Activated gamma-delta T cell treated with Interleukin-2 at 50 U/mL for 16 hours (primary cell): ENCODE measurements at regions not wholly inside any gene's neighbourhood (a gene's known extent, or its start where the extent isn't known, plus 50 kb on each side); places are given as distances from the start of the nearest gene placed in this dataset.
"Not testable (repeated sequence)": the region's sequence is repeated elsewhere in the genome, so short reads cannot be mapped to it uniquely, and the experiment has no call there.

Experiments
- DNase-seq: peaks from one replicate; pipeline ENCODE4 v3.0.0-alpha.2; 2020

DNA sequence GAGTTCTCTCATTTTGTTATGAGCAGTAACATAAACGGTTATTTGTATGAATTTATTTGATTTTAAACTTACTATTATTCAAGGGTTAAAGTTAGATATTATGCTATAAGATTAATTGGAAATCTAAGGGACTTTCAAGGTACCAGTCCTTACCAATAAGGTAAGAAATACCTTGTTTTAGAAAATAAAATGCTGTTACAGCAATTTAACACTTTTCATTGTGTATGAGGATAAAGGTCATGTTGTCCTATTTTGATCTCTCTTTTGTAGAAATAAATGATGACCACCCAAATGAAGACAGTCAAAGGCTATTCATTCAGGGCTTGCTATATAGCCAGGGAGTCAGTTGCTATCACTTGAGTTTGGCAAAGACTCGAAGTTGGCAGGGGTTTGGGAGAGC, 1185.9 kb upstream of the GOT2 start:
- no peak for DNase-seq

DNA sequence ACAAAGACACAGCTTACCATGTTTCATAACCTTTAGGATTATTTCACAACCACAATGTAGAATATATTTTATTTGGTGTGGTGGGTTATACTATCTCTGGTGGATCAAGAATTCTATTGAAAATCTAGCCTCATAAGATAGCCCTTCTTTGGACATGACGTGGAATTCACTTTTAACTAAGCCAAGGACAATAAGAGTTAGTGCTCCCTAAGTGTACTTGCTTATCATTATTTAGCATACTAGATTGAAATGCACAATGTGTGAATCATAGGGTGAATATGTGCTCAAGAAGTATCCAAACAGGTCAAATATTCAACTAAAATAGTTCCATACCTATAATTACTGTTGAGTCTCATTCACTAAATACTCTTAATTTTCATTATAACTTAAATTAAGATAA, 1179.5 kb upstream of the GOT2 start:
- DNase-seq = no peak

DNA sequence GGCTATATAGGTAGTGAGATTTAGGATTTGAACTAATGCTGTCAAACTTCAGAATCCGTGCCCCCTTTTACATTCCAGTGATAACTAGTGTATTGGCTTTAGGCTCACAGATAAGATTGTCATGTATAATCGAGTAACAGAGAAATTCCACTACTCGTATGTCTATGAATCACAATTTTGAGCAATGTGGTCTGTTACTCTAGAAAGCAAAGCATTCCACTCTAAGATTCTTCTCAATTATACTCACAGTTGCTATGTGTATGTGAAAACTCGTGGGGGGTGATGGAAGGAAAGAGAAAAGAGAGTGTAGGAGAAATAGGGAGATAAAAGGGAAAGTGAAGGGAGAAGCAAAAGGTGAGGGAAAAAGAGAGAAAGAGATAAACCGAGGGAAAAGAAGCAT, 1175.1 kb upstream of the GOT2 start:
- DNase-seq = no peak

DNA sequence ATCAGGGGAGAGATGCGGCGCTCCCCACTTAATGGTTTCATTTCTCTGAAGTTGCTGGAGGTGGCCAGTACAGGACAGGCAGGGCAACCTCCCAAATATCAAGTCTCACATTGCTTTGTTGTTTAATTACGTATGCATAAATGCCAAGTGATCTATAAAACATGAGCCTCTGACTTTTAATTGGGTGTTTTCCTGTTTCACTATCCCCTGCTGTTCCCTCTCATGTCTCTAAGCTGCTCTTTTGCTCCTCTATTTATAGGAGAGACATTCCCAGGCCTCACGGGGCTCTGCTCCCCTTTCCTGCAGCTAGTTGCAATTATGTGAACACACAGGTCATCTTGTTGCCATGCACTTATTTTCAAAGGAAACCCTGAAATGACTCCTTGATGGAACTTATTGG, 1173.5 kb upstream of the GOT2 start:
- DNase-seq = no peak

DNA sequence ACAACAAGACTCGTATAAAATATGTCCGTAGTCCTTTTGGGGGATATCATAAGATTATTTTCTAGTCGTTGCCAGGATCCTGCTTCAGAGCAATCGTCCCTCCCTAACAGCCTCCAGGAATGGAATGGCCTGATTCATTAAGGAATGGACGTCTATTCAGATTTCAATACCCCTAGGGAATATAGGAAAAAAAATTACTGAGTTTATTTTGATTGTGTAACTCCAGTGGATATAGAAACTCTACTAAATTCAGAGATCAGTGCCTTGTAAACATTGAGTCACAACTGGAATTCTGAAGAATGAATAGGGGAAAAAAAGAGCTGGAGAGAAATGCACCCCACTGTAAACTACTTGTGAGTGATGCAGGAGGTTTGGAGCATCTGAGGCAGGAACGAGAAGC, 1171.5 kb upstream of the GOT2 start:
- DNase-seq = no peak

DNA sequence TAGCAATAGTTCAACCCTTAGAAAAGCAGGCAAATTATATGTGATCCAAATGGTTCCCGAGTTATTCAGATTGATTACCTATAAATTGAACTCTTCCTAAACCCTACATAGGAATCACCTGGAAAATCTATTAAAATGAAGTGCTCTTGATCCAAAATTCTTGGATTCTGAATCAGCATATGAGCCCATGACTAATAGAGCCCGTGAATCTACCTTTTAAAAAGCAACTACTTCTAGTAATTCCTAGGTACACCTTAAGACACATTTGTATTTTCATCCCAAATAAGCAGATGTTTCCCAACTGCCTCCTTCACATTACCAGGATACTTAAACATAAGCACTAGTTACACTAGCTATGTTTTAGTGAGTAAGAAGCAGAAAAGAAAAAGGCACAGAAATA, 1171.0 kb upstream of the GOT2 start:
- DNase-seq = no peak

DNA sequence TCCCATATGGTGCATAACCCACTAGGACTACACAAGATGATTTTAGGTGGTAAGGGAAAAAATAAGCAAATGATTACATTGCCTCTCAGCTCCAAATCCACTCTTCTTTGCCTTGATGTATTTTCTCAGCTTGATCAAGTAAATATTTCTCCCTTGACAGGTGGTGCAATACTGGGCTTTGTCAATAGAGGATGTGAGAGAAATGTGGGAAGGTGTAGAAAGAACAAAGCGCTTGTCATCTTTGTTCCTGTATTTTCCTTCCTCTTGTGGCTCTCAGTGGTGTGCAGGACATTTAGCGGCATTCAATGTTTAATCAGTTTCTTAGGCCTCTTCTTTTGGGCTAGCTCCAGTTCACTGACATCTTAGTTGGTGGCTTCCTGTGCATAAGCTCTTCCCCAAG, 1165.8 kb upstream of the GOT2 start:
- no peak for DNase-seq

DNA sequence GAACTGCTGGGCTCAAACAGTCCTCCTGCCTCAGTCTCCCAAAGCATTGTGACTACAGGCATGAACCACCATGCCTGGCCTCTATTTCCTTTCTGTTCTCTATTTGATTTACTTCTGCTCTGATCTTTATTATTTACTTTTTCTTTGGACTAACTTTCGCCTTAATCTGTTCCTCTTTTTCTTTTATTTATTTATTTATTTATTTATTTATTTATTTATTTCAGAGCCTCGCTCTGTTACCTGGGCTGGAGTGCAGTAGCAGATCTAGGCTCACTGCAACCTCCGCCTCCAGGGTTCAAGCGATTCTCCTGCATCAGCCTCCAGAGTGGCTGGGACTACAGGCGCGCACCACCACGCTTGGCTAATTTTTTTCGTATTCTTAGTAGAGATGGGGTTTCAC, 1158.3 kb upstream of the GOT2 start:
- no peak for DNase-seq

DNA sequence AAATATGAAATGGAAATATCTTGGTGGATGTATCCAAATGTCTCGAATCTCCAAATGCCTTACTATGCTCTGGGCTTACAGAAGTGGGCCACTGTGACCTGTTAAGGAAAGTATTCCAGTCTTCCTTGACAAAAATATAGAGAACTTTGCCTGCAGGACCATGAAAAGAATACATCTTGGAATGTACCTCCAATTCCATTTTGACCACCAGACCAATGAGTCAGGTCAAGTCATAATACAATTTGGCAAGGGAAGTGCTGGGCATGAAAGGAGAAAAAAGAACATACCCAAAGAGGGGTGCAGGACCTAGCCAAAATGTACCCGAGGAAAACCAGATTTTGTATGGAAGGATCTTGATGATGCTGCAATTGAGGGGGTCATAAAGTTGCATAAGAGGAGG, 1153.7 kb upstream of the GOT2 start:
- no peak for DNase-seq

DNA sequence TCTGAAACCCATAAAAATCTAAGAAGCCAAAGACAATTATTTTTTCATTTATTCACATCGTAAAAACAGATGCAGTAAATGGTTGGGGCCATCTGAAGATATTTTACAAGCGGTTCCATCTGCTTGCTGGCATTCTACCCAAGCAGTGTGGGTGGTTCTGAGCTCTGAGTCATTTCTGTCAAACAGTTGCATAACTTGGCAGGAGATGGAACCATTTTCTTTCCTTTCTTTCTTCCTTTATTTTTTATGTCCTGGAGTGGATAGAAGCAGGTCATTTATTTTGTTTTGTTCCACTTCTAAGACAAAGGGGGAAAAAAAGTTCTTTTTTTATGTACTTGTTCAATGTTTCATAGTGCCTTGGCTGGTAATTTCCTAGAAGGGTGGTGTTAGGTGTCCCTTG, 1151.9 kb upstream of the GOT2 start:
- no peak for DNase-seq

DNA sequence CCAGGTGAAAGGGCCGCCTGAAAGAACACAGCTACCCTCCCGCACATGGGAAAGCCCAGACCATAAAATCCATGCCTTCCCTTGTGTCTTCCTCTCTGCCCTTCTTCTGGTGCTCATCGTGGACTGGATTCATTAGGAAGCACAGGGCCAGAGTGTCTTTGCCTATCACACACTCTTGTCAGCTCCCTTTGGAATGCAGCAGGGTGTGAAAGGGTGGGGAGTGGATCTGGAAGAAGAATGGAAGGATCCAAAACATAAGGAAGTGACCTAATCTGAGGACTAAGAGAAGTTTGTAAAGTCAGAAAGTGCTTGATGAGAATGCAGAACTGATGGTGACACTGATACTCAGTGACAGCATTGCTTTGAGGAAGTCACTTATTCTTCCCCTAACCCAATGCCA, 1147.3 kb upstream of the GOT2 start:
- no peak for DNase-seq

DNA sequence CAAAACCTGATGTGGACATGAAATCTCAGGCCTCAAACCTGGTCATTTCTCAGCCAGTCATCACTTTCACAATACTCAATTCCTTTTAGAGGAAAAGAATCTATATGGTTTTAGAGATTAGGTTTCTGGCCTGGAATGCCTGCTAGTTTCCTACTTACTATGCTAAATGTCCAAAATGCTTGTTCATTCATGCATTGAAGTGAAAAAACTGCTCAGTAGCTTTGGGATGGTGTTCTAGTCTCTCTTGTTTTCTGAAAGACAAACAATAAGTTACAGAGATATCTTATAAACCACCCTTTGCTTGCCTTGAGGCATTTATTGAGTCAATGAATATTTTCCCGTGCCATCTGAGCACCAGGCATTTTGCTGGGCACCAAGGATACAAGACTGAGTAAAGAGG, 1146.5 kb upstream of the GOT2 start:
- DNase-seq = no peak

DNA sequence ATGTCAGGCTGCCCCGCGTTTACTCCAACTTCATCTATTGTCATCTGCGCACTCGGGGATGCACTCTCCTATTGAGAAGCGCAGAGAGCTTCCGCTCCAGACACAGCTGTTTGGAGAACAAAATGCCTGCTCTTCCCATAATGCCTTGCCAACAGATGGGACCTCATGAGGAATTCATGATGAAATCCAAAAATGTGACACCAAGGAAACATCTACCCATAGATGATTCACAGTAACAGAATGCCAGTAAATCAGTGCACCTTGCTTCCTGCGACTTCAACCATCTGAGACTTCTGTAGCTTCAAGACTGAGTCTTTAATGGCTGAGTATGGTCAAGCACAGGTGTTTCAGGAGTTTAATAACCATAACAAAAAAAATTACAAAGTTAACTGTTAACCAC, 1144.9 kb upstream of the GOT2 start:
- no peak for DNase-seq

DNA sequence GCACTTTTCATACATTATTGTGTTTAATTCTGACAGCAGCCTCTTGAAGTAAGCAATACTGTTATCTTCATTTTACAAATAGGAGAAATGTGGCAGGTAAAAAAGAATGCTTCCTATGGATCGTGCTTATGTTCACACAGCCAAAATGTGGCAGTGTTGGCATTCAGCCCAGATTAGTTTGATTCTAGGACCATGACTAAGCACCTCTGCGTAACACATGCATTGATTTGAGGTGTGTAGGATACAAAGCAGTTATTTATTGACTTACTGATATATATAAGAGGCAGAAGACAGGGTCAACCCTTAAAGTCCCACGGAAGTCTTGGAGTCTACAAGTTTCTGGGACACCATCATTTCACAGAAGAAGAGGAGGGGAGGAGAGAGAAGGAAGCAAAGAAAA, 1144.4 kb upstream of the GOT2 start:
- DNase-seq = no peak

DNA sequence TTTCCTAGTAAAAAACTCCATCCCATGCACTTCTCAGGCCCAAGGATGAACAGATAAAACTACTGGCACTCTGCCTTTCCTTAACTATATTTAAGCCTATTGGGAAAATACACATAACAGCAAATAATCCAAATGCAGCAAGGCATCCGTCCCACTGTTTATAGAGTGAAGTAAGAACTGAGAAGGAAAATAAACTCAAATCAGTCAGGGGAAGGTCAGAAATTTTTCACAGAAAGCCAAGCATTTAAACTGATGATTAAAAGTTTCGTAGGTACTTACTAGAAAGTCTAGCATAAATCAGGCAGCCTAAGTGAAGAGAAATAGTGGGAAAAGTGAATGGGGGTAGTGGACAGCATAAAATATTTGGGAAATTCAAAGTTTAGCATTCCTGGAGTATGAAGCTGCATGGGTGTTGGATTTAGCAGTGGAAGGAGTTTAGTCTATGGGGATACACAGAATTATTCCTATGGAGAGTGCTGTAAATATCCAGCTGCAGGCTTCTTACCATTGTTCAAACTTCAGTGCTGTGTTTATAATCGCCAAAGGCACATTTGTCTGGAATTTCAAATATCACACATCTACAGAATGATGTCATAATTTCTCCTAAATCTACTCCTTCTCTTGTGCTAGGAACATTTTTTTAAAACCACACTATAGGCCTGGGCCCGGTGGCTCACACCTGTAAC, 1131.0 kb upstream of the GOT2 start:
- DNase-seq = no peak

DNA sequence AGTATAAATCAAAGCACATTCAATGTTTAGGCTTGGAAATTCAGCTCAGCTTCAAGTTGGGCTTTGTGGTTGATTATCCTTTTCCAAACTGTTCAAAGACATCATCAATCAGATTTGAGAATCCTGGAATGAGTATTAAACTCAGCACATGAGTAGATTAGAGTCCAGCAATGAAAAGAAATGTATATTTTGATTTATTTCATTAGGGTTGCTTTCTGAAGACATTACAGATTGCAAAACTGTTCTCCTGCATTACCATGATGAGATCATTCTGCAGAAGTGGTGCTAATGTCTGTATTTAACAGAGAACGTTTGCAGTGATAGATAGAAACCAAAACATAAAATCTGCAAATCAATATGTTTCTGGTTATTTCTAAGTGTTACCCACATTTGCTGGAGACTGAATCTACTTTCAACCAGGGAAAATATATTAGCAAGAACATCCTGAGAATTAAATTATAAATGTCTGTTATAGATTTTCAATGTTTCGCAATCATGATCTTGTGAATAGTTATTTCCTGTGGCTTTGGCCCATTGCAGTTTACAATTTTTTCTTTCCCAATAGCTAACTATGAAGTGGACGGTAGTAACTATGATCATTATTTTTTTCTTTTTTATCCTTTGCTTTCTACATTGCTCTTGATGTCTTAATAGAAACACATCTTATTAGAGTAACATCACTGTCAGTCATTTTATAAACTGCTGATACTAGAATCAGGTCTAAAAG, 1125.7 kb upstream of the GOT2 start:
- no peak for DNase-seq

DNA sequence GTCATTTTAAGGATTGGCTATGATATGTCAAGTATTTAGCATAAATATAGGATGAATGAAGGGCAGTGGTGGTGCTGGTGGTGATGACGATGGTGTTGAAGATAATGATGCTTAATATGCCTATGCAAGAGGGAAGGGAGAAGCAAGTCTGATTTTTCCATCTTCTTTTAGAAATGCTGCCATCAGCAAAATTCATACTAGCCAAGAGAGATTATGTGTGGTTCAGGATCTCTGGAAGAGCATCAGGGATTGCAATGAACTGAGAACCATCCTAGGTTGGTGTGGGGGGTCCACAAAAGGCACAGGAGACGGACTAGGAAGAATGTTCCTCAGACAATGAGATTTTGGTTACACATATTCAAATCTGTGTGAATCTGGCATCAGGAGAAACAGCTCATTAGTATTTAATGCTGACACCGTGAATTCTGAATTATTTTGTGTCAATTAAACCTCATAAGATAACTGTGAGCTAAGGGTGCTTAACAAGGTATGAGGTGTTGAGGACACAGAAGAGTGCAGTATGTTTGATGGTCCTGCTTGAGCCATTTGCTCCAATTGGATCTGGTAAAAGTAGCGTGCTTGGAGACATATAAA, 1120.8 kb upstream of the GOT2 start:
- DNase-seq = no peak

DNA sequence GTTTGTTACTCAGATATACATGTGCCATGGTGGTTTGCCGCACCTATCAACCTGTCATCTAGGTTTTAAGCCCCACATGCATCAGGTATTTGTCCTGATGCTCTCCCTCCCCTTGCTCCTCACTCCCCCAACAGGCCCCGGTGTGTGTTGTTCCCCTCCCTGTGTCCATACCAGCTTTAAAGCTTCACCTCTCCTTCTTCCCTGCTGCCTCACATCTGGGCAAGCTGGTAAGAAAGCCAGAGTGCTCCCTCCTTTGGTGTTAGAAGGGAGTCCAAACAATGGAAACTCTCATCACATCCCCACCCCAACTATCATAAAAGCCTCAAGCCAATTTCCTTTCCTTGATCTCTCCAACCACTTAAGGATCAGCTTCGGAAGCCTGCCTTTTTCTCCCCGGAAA, 1115.6 kb upstream of the GOT2 start:
- no peak for DNase-seq

DNA sequence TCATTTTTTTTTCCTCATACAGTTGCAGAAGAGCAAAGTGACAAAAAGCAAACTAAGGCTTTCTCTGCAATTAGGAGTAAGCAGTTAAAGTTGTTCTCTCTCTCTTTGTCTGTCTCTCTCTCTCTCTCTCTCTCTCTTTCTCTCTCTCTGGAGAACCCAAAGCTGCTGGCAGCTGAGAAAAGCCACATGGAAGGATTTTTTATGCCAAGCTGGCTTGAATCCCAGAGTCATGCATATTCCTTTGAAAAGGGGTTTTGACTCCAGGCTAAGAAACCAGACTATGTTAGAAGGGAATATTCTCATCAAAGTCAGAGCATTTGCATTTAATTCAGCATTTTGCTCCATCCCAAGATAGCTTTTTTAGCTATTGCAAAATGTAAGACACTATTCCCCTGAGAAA, 1114.2 kb upstream of the GOT2 start:
- no peak for DNase-seq

DNA sequence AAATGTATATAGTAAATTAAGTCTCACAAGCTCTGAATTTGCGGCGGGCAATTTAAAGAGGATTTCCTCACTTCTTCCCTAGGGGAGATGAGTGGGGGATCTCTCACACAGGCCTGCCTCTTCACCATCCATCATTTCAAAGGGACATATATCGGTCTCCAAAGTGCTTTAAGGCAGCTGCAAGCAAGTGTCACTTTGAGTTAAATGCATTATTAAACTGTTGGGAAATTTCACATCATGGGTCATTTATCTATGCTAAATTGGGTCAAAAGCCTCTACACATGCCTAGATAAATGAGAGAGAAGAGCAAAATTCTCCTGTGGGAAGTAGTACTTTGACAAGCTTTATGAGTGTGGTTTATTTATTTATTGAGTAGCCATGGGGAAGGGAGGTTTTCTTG, 1106.1 kb upstream of the GOT2 start:
- DNase-seq = no peak

DNA sequence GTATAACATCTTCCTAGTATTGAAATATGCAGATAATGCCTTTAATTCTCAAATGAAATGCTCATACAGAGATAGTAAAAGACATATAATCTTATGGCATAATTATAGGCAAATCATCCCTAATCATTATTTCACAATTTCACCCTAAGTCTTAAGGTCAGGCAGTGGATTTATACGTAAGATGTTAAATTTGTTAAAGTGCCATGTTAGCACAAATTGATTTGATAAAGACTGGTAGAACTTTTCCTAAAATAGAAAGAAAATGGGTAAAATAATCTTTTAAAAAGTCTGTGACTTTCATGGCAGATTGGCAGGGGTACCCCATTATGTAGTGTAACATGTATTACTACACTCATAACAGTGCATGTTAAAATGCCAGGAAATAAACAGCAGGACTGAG, 1092.7 kb upstream of the GOT2 start:
- DNase-seq = no peak

DNA sequence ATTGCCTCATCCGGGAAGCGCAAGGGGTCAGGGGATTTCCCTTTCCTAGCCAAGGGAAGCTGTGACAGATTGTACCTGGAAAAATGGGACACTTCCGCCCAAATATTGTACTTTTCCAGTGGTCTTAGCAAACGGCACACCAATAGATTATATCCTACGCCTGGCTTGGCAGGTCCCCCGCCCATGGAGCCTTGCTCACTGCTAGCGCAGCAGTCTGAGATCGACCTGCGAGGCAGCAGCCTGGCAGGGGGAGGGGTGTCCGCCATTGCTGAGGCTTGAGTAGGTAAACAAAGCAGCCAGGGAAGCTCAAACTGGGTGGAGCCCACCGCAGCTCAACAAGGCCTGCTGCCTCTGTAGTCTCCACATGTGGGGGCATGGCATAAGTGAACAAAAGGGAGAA, 1075.4 kb upstream of the GOT2 start:
- DNase-seq = not testable (repeated sequence)

DNA sequence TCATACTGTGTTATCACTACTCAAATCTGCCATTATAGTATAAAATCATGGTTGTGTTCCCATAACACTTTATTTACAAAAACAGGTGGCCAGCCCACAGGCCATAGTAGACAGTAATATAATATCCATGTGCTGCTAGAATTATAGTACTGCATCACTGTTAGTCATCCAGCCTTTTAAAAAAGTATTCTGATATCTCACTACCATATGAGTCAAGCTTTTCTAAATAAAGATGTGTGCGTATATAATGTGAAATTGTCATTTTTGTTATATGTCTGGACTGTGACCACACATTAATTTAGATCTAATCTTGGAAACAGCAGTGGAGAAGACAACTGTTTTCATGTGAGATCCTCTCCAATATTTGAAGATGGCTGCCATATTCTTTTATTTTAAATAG, 1049.1 kb upstream of the GOT2 start:
- DNase-seq = no peak

DNA sequence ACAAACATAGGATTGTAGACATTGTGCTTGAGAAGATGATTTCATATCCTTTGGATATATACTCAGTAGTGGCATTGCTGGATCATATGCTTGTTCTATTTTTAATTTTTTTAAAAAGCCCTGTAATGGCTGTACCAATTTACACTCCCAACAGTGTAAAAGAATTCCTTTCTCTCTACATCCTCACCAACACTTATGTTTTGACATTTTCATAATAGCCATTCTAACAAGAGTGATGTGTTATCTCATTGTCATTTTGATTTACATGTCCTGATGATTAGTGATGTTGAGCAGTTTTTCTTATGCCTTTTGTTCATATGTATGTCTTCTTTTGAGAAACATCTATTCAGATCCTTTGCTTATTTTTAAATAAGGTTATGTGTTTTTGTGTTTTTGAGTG, 1039.2 kb upstream of the GOT2 start:
- no peak for DNase-seq

DNA sequence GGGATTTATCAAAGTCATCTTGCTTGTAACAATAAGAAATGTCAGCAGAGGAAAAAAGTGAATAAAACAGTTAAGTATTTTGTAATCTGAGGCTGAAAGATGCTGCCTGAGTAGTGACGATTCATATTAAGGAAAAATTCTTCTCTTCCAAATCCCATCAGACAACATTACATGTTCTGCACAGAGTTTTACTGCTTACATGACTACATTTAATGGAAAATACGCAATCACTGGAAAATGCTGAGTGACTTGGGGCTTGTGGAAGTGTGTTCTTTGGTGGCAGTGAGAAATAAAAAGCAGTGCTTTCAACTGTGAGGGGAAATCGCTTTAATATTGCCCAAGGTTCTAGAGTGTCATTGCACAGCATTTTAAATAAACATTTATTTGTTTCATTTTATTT, 1025.2 kb upstream of the GOT2 start:
- DNase-seq = no peak
